Activated CD8-positive, alpha-beta memory T cell treated with anti-CD3 and anti-CD28 coated beads, Interleukin-2, amount 10 ng/mL, durations not matched to agents 7 days and 5 days (primary cell): ENCODE measurements at regions not wholly inside any gene's neighbourhood (a gene's known extent, or its start where the extent isn't known, plus 50 kb on each side); places are given as distances from the start of the nearest gene placed in this dataset.

Source experiments
- ATAC-seq: fragments of 150-1000 bp; cut with Tn5 transposase; one replicate; pipeline ENCODE4 v1.10.0; 2021; ENCODE audit warnings: moderate library complexity
- CTCF ChIA-PET: fragments of 350-600 bp; sonication (Branson Sonifier 250); formaldehyde crosslinking; loops from one replicate; lab custom pipeline; 2021; ENCODE audit warnings: antibody characterized with exemption; lab: Charles Lee
- DNase-seq: peaks from one replicate; pipeline ENCODE4 v3.0.0-alpha.2; 2020
- H3K27ac Mint-ChIP-seq: one replicate; pipeline ENCODE4 v1.8.0; 2021; ENCODE audit warnings: mild to moderate bottlenecking, mixed read lengths
- H3K27me3 Mint-ChIP-seq: one replicate; pipeline ENCODE4 v1.8.0; 2021; ENCODE audit warnings: mixed read lengths
- H3K36me3 Mint-ChIP-seq: one replicate; pipeline ENCODE4 v1.8.0; 2021; ENCODE audit warnings: mild to moderate bottlenecking, mixed read lengths
- H3K4me1 Mint-ChIP-seq: one replicate; pipeline ENCODE4 v1.8.0; 2021; ENCODE audit warnings: mixed read lengths
- H3K4me3 Mint-ChIP-seq: one replicate; pipeline ENCODE4 v1.8.0; 2021; ENCODE audit warnings: mild to moderate bottlenecking, moderate library complexity, mixed read lengths
- H3K9me3 Mint-ChIP-seq: one replicate; pipeline ENCODE4 v1.8.0; 2022; ENCODE audit warnings: low read depth, mixed read lengths

DNA sequence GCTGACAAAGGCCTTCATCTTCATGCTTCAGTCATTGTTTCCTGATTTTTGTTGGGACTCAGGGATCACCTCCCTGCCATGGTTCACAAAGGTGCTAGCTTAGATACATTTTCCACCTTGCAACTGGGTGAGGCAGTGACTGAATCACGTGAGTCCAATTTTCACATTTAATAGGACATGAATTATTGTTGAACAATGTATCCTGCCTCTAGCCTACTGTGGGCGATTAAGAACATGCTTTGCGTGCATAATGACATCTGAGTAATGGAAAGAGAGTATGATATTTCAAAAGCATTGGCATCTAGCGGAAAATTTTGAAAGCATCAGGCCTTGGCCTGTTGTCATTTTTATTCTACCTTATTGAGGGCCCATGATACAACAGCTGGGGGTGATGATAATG lies 199.2 kb upstream of the JAG1 start:
- Mint-ChIP-seq H3K9me3 (peaks cover 5% of the 10 kb centered on the region), H3K4me3 (no peak overlapping the region), H3K4me1 (no peaks in the 10 kb centered on the region), H3K36me3 (no peaks in the 10 kb centered on the region), H3K27ac (no peak overlapping the region), H3K27me3 (no peaks in the 10 kb centered on the region)
- DNase-seq (no peak), ATAC-seq (no peak)
- CTCF ChIA-PET: no interaction called here

DNA sequence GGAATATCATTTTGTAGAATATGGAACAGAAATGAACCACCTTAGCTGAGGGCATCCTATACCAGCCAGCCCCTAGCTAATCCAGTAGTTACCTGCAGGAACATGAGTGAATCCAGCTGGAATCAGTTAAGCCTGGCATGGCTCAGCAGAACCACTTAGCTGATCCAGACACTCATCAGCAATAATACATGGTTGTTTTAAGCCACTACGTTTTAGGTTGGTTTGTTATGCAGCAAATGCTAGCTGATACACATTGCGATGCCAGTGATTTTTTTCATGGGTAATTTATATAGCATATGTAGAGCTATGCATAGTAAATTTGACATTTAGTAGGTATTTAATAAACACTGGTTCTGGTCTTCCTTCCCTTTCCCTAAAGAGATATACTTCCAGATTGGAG lies 201.9 kb upstream of the JAG1 start:
- no peaks in the 10 kb centered on the region for H3K27me3 Mint-ChIP-seq
- H3K27ac Mint-ChIP-seq: no peak overlapping the region
- CTCF ChIA-PET: no interaction called here
- no peaks in the 10 kb centered on the region for H3K36me3 Mint-ChIP-seq
- no peak for DNase-seq
- no peaks in the 10 kb centered on the region for H3K4me1 Mint-ChIP-seq
- peaks cover 5% of the 10 kb centered on the region for H3K9me3 Mint-ChIP-seq
- H3K4me3 Mint-ChIP-seq: no peak overlapping the region
- ATAC-seq: no peak

GRCh38 chr20:10876558-10876957 lies 202.8 kb upstream of the JAG1 start:
- no peak for ATAC-seq
- no peak for DNase-seq
- CTCF ChIA-PET: no interaction called here
- Mint-ChIP-seq H3K27me3 (no peaks in the 10 kb centered on the region), H3K4me1 (no peaks in the 10 kb centered on the region), H3K9me3 (peaks cover 5% of the 10 kb centered on the region), H3K27ac (no peak overlapping the region), H3K36me3 (no peaks in the 10 kb centered on the region), H3K4me3 (no peak overlapping the region)

DNA sequence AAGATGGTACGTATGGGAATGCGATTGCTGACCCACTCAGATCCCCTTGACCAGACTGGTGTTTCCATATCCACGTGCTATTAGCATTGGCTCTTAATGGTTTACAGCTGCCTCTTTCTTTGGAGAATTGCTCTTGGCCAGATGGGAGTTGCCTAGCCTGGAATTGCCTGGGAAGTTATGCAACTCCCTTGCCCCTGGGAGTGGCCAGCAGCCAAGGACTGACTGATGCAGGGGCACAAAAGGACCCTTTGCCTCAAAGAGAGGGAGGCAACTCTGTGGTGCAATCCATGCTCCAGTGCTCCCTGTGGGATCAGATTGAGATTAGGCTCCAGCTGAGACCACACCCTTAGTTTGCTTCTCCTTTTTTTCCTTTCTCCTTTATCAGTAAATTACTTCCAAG lies 203.5 kb upstream of the JAG1 start:
- Mint-ChIP-seq H3K27ac (no peak overlapping the region), H3K4me3 (no peak overlapping the region)

GRCh38 chr20:10883166-10883565 lies 209.4 kb upstream of the JAG1 start:
- H3K27ac Mint-ChIP-seq: no peak overlapping the region
- DNase-seq: no peak
- CTCF ChIA-PET: no interaction called here
- ATAC-seq: no peak
- no peaks in the 10 kb centered on the region for H3K27me3 Mint-ChIP-seq
- H3K4me1 Mint-ChIP-seq: no peaks in the 10 kb centered on the region
- H3K9me3 Mint-ChIP-seq: no peaks in the 10 kb centered on the region
- H3K36me3 Mint-ChIP-seq: no peaks in the 10 kb centered on the region
- H3K4me3 Mint-ChIP-seq: no peak overlapping the region

More for the DNA sequence above, 203.5 kb upstream of the JAG1 start:
- Mint-ChIP-seq H3K9me3 (peaks cover 5% of the 10 kb centered on the region), H3K27me3 (no peaks in the 10 kb centered on the region), H3K4me1 (no peaks in the 10 kb centered on the region), H3K36me3 (no peaks in the 10 kb centered on the region)
- DNase-seq (no peak), ATAC-seq (no peak)
- CTCF ChIA-PET: no interaction called here

- ATAC-seq (no peak), DNase-seq (no peak)
- Mint-ChIP-seq H3K9me3 (peaks cover 2% of the 10 kb centered on the region), H3K27ac (no peak overlapping the region), H3K4me3 (no peak overlapping the region), H3K27me3 (no peaks in the 10 kb centered on the region), H3K36me3 (no peaks in the 10 kb centered on the region), H3K4me1 (no peaks in the 10 kb centered on the region)
- CTCF ChIA-PET: no interaction called here
Observed at GRCh38 chr20:10893321-10893720, 219.5 kb upstream of the JAG1 start.

GRCh38 chr20:10897336-10897735 lies 223.5 kb upstream of the JAG1 start:
- Mint-ChIP-seq H3K27me3 (no peaks in the 10 kb centered on the region), H3K4me3 (no peak overlapping the region), H3K27ac (no peak overlapping the region), H3K4me1 (no peaks in the 10 kb centered on the region), H3K9me3 (peaks cover 2% of the 10 kb centered on the region), H3K36me3 (no peaks in the 10 kb centered on the region)
- no peak for ATAC-seq
- DNase-seq: no peak
- CTCF ChIA-PET: no interaction called here

GRCh38 chr20:10898552-10898951 lies 224.8 kb upstream of the JAG1 start:
- Mint-ChIP-seq H3K9me3 (peaks cover 2% of the 10 kb centered on the region), H3K27me3 (no peaks in the 10 kb centered on the region), H3K4me3 (no peak overlapping the region), H3K4me1 (no peaks in the 10 kb centered on the region), H3K36me3 (no peaks in the 10 kb centered on the region), H3K27ac (no peak overlapping the region)
- DNase-seq: no peak
- ATAC-seq: no peak
- CTCF ChIA-PET: no interaction called here

GRCh38 chr20:10902174-10902573 lies 228.4 kb upstream of the JAG1 start:
- H3K4me3 Mint-ChIP-seq: no peak overlapping the region
- CTCF ChIA-PET: no interaction called here
- H3K27me3 Mint-ChIP-seq: no peaks in the 10 kb centered on the region
- no peak overlapping the region for H3K27ac Mint-ChIP-seq
- H3K9me3 Mint-ChIP-seq: no peaks in the 10 kb centered on the region
- H3K36me3 Mint-ChIP-seq: no peaks in the 10 kb centered on the region
- DNase-seq (no peak), ATAC-seq (no peak)
- H3K4me1 Mint-ChIP-seq: no peaks in the 10 kb centered on the region

- Mint-ChIP-seq H3K27me3 (no peaks in the 10 kb centered on the region), H3K4me3 (no peak overlapping the region), H3K9me3 (no peaks in the 10 kb centered on the region), H3K4me1 (no peaks in the 10 kb centered on the region), H3K27ac (no peak overlapping the region), H3K36me3 (no peaks in the 10 kb centered on the region)
- no peak for DNase-seq
- no peak for ATAC-seq
- CTCF ChIA-PET: no interaction called here
Observed at GRCh38 chr20:10902576-10903282, 228.9 kb upstream of the JAG1 start.

DNA sequence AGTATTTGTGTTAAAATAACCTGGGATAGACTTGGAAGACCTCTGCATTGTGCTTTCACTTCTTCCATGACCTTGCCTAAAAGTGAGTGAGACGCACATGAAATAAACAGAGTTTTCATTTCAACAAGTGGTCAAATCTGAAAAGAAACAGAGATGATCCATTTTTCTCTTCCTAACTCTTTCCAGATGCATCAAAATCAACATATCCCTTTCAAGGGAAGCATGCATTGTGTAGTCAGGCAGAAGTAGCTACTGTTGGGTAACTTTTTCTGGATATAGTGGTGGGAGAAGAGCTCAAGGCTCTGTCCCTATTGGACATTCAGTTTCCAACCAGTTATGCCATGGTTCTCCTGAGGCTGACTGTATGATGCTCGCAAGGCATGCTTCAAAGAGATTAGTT lies 233.0 kb upstream of the JAG1 start:
- no peak overlapping the region for H3K4me3 Mint-ChIP-seq
- H3K27ac Mint-ChIP-seq: no peak overlapping the region
- H3K9me3 Mint-ChIP-seq: no peaks in the 10 kb centered on the region
- H3K27me3 Mint-ChIP-seq: no peaks in the 10 kb centered on the region
- no peaks in the 10 kb centered on the region for H3K4me1 Mint-ChIP-seq
- DNase-seq (no peak), ATAC-seq (no peak)
- no peaks in the 10 kb centered on the region for H3K36me3 Mint-ChIP-seq
- CTCF ChIA-PET: no interaction called here

DNA sequence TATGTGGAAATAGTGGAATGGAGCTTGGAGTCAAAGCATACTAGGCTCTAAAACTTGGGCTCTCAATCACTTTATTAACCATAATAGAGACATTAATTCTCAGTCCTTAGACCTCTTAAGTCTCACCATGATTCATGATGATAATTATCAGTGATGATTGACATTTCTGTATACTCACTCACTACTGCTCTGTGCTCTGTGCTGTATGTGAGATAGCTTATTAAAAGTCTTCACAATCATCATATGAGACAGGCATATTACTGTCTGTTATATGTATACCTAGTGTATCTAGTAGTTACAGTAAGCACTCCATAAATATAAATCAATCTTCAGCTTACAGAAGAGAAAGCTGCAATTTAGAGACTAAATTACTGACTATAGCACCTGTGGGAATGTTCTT lies 236.0 kb upstream of the JAG1 start:
- no peak for DNase-seq
- Mint-ChIP-seq H3K4me1 (no peaks in the 10 kb centered on the region), H3K27me3 (no peaks in the 10 kb centered on the region), H3K27ac (no peak overlapping the region), H3K4me3 (no peak overlapping the region), H3K36me3 (no peaks in the 10 kb centered on the region), H3K9me3 (no peaks in the 10 kb centered on the region)
- ATAC-seq: no peak
- CTCF ChIA-PET: no interaction called here

GRCh38 chr20:10910535-10911178 lies 236.9 kb upstream of the JAG1 start:
- Mint-ChIP-seq H3K4me3 (no peak overlapping the region), H3K9me3 (no peaks in the 10 kb centered on the region), H3K36me3 (no peaks in the 10 kb centered on the region), H3K27me3 (no peaks in the 10 kb centered on the region), H3K4me1 (no peaks in the 10 kb centered on the region), H3K27ac (no peak overlapping the region)
- CTCF ChIA-PET: no interaction called here
- DNase-seq: no peak
- no peak for ATAC-seq

GRCh38 chr20:10911298-10911697 lies 237.5 kb upstream of the JAG1 start:
- H3K9me3 Mint-ChIP-seq: no peaks in the 10 kb centered on the region
- H3K4me3 Mint-ChIP-seq: no peak overlapping the region
- CTCF ChIA-PET: no interaction called here
- no peaks in the 10 kb centered on the region for H3K27me3 Mint-ChIP-seq
- DNase-seq (no peak), ATAC-seq (no peak)
- H3K4me1 Mint-ChIP-seq: no peaks in the 10 kb centered on the region
- H3K27ac Mint-ChIP-seq: no peak overlapping the region
- no peaks in the 10 kb centered on the region for H3K36me3 Mint-ChIP-seq
